NCI-H2171 treated with DMSO at 0.1 percent for 48 hours (cell line): ENCODE measurements at regions not wholly inside any gene's neighbourhood (a gene's known extent, or its start where the extent isn't known, plus 50 kb on each side); places are given as distances from the start of the nearest gene placed in this dataset.

Experiments used
- DNase-seq: peaks from one replicate; lab custom pipeline; 2025; lab: John Stamatoyannopoulos, UW

- DNase-seq = no peak
Measured at GRCh38 chr12:46910830-46911229, 85.0 kb upstream of the SLC38A4 start.

GRCh38 chr12:46914336-46914735 is 88.5 kb upstream of the SLC38A4 start:
- DNase-seq = no peak

GRCh38 chr12:46915082-46915481 is 89.3 kb upstream of the SLC38A4 start:
- no peak for DNase-seq

GRCh38 chr12:46915836-46916235 is 90.0 kb upstream of the SLC38A4 start:
- no peak for DNase-seq

GRCh38 chr12:46916796-46917419 is 91.1 kb upstream of the SLC38A4 start:
- no peak for DNase-seq

GRCh38 chr12:46917821-46918220 is 92.0 kb upstream of the SLC38A4 start:
- DNase-seq = no peak

GRCh38 chr12:46918631-46919030 is 92.8 kb upstream of the SLC38A4 start:
- DNase-seq = no peak

GRCh38 chr12:46919666-46920400 is 94.0 kb upstream of the SLC38A4 start:
- DNase-seq = no peak

- no peak for DNase-seq
Measured at GRCh38 chr12:46920499-46920898, 94.7 kb upstream of the SLC38A4 start.

- no peak for DNase-seq
Measured at GRCh38 chr12:46921048-46921763, 95.4 kb upstream of the SLC38A4 start.

GRCh38 chr12:46921764-46922133 is 96.0 kb upstream of the SLC38A4 start:
- DNase-seq = no peak

GRCh38 chr12:46926526-46926925 is 100.7 kb upstream of the SLC38A4 start:
- DNase-seq = no peak

- no peak for DNase-seq
Measured at GRCh38 chr12:46930101-46930500, 104.3 kb upstream of the SLC38A4 start.

- no peak for DNase-seq
Measured at GRCh38 chr12:46933947-46934346, 108.2 kb upstream of the SLC38A4 start.

GRCh38 chr12:46934374-46935111 is 108.7 kb upstream of the SLC38A4 start:
- no peak for DNase-seq

- DNase-seq = no peak
Measured at GRCh38 chr12:46935271-46935847, 109.6 kb upstream of the SLC38A4 start.

- DNase-seq = no peak
Measured at GRCh38 chr12:46936042-46936441, 110.2 kb upstream of the SLC38A4 start.

- no peak for DNase-seq
Measured at GRCh38 chr12:46938071-46938678, 112.4 kb upstream of the SLC38A4 start.

- no peak for DNase-seq
Measured at GRCh38 chr12:46941981-46942380, 116.2 kb upstream of the SLC38A4 start.

GRCh38 chr12:46942579-46942978 is 116.8 kb upstream of the SLC38A4 start:
- DNase-seq = no peak

GRCh38 chr12:46944088-46944487 is 118.3 kb upstream of the SLC38A4 start:
- no peak for DNase-seq

GRCh38 chr12:46944771-46945170 is 119.0 kb upstream of the SLC38A4 start:
- no peak for DNase-seq
